C4-2B (cell line): ENCODE measurements at regions not wholly inside any gene's neighbourhood (a gene's known extent, or its start where the extent isn't known, plus 50 kb on each side); places are given as distances from the start of the nearest gene placed in this dataset.

ENCODE experiments used
- H3K27ac ChIP-seq: fragments of 450-650 bp; 2 replicates; pipeline ENCODE4 v1.5.1; 2017
- ZFX ChIP-seq: fragments of 450-650 bp; IDR thresholded peaks from 2 replicates; pipeline ENCODE4 v1.6.1; 2017
- TF ChIP-seq, protein P1 (sequence below): fragments of 450-650 bp; conservative IDR thresholded peaks from 2 replicates; pipeline ENCODE4 v1.5.1; 2017; ENCODE audit warnings: mild to moderate bottlenecking

DNA sequence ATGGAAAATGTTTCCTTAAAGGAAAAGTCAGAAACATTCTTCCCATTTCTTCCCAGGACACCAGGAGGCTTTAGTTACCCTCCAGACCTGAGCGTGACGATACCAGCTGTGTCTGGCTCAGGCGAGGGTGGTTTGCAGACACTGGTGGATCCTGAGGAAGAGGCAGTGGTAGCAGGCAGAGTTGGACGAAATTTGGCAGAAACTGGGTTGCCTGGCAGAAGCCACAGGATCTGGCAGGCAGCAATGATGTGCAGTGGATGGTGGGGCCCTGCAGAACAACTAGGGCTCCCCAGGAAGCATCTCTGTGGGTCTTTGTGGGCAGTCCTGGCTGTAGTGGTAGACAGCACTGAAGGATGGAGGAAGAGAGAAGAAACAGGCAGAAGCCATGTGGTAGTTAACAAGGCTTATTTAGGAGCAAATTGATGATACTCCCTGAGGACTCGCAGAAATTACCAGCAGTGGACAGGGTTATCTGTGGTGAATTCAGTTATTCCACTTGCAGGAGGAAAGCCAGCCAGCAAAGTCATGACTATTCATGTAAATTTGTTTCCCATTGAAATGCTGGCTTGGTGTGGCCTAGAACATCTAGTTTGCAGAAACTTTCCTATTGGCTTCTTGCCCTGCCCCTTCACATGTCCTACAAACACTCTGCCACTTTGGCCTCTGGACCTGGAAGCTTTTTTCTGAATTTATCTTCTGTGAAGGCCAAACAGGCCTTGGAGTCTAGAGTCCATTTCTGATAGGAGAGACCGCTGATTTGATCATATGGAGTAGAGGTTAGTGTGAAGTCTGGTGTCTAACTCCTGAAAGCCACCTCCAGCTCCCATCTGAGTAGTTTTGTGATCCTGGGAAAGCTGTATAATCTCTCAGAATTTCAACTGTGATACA, 212.0 kb downstream of the DMRT2 start:
- TF ChIP-seq, protein P1, sequence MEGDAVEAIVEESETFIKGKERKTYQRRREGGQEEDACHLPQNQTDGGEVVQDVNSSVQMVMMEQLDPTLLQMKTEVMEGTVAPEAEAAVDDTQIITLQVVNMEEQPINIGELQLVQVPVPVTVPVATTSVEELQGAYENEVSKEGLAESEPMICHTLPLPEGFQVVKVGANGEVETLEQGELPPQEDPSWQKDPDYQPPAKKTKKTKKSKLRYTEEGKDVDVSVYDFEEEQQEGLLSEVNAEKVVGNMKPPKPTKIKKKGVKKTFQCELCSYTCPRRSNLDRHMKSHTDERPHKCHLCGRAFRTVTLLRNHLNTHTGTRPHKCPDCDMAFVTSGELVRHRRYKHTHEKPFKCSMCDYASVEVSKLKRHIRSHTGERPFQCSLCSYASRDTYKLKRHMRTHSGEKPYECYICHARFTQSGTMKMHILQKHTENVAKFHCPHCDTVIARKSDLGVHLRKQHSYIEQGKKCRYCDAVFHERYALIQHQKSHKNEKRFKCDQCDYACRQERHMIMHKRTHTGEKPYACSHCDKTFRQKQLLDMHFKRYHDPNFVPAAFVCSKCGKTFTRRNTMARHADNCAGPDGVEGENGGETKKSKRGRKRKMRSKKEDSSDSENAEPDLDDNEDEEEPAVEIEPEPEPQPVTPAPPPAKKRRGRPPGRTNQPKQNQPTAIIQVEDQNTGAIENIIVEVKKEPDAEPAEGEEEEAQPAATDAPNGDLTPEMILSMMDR, result no peak
- no peak for TF ChIP-seq ZFX
- no peak overlapping the region for H3K27ac ChIP-seq

DNA sequence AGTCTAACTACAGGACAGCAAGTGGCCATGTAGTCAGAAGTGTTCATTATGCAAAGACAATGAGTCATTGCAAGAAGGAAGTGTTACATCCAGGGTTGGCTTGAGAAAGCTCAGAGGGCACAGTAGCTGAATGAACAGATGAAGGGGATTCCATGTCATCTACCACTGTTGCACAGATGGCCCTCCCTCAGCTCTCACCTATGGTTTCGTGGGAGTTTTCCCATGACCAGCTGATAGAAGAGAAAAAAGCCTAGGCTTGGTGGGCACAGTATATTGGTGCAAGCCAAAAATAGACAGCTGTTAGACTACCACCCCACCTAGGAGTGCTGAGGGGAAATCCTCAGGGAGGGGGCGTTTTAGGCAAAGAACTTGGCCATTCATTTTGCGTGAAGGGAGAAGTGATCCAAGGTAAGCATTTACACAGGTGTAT, 217.0 kb downstream of the DMRT2 start:
- no peak for TF ChIP-seq ZFX
- TF ChIP-seq, protein P1, result no peak
- no peak overlapping the region for H3K27ac ChIP-seq

DNA sequence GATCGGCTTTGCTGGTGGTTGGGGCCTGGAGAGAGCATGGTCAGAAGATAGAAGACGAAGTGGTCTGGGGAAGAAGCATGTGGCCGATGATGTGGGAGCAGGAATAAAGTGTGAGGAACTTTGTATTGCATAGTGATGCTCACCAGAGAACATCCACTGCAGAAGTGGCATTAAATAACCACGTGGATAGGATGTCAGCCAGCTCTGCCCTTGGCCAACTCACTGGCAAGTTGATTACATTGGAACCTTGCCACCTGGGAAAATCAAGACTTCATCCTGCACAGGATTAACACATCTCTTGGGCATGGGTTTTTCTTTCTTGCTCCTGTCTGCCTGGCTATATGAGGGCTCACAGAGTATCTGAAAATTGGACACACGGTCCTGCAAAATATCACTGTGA, 217.4 kb downstream of the DMRT2 start:
- H3K27ac ChIP-seq, result no peak overlapping the region
- TF ChIP-seq, protein P1, result no peak
- TF ChIP-seq ZFX, result no peak

DNA sequence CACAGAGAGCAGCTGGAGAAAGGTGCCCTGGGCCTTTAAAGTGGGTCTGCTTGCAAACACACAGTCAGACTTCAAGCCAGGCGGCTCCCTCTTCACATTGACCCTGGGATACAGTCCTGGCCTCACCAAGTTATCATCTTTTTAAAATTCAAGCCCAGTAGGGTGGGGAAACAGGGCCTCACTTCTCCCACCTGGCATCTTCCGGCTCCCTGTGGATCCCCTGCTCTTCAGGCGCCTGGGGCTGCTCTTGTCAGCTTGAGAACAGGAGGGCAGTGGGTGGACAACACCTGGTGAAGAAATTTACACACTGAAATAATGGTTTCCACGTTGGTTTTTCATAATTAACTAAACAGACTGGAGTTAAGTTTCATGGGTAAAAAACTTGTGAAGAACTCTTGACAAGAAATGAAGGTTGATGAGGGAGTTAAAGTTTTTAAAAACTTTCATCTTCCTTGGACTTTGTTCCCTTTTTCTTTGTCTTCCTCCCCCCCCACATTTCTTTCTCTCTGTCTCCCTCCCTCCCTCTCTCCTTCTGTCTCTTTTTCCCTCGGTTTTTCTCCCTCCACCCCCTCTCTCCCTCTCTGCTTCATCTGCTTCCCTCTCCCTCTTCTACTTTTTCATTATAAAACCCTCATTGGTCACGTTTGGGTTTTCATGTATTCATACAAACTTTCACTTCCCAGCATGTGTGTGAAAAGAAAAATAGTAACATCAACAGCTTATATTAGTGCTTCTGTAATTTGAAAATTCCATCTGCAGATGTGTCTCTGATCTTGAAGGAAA, 219.6 kb downstream of the DMRT2 start:
- no peak overlapping the region for H3K27ac ChIP-seq
- no peak for TF ChIP-seq ZFX
- TF ChIP-seq, protein P1, result no peak

DNA sequence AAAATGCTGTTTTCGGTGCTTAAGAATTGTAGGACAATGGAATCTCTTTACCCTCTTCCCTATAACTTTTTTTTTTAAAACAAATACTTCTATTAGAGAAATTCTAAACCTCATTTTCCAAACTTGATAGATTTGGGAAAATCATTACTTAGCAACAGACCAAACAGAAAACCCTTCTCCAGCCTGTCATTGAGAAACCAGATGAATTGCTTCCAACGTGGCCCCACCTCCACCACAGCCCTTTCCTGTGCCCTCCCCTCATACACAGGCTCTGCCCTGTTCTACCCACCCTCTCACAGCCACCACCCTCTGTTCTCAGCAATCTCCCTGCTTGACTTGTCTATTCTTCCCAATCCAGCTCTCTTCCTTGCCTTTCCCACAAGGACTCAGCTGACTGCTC, 221.2 kb downstream of the DMRT2 start:
- no peak for TF ChIP-seq ZFX
- TF ChIP-seq, protein P1, result no peak

DNA sequence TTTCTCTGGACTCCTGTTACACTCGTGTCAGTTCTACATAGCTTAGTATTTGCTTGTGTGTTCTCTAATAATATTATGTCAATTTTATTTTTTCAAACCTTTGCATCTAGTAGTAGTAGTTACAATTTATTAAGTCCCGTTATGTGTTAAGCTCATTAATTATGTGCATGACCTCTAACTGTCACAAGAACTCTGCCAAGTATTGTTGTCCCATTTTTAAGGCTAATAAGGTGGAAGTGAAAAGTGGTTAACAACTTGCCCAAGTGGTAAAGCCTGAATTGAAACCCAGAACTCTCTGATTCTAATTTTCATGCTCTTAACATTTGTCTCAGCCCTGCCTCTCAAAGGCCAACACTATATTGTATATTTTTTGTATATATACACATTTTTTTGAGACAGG, 221.6 kb downstream of the DMRT2 start:
- no peak overlapping the region for H3K27ac ChIP-seq
- no peak for TF ChIP-seq ZFX
- TF ChIP-seq, protein P1, result no peak

More for the DNA sequence above, 221.2 kb downstream of the DMRT2 start:
- H3K27ac ChIP-seq, result no peak overlapping the region

DNA sequence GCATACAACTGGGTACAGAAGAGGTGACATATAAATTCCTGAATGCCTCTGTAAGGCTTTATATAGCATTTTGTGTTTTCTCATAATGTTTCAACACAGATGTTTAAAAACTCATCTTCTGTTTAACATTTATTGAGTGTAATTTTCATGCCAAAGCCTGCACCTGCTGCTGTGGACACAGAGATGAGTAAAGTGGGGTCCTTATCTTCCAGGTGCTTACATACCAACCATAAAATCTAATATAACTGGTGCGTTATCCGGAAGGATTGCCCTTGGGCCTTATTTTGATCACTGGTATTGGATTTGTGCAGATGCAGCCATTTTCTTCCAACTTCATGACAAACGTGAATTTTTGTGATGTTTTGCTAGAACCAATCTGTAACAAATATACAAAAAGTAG, 222.3 kb downstream of the DMRT2 start:
- TF ChIP-seq, protein P1, result no peak
- TF ChIP-seq ZFX, result no peak
- H3K27ac ChIP-seq, result no peak overlapping the region
